ENCODE measurements at regions not wholly inside any gene's neighbourhood (a gene's known extent, or its start where the extent isn't known, plus 50 kb on each side); places are given as distances from the start of the nearest gene placed in this dataset.

DNA sequence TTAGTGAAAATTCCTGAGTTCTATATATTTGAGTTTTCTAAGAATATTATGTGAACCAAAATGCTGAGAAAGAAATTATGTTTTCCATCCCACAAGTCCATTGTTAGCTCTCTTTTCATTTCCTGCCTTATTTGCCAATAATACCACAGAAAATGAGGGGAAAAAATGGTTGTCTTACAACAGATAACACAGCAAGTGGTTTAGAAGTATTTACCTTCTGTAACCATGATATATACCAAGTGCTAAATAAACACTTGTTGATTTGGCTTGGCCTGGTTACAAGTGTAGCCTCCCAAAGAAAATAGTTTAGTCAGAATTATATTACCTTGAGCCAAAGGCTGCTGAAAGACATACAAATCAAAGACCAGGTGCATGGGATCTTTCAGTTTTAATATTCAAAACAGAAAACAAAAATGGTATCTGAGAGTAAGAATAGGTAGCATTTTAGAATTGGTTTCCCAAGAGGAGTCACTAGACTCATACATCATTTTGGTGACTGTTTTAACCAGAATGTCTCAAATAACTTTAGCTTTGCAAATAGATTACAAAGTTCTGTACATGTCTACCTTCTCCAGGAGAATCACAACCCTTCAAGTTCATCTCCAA, 439.8 kb upstream of the DYNLRB2 start:
- TF ChIP-seq, protein P1, sequence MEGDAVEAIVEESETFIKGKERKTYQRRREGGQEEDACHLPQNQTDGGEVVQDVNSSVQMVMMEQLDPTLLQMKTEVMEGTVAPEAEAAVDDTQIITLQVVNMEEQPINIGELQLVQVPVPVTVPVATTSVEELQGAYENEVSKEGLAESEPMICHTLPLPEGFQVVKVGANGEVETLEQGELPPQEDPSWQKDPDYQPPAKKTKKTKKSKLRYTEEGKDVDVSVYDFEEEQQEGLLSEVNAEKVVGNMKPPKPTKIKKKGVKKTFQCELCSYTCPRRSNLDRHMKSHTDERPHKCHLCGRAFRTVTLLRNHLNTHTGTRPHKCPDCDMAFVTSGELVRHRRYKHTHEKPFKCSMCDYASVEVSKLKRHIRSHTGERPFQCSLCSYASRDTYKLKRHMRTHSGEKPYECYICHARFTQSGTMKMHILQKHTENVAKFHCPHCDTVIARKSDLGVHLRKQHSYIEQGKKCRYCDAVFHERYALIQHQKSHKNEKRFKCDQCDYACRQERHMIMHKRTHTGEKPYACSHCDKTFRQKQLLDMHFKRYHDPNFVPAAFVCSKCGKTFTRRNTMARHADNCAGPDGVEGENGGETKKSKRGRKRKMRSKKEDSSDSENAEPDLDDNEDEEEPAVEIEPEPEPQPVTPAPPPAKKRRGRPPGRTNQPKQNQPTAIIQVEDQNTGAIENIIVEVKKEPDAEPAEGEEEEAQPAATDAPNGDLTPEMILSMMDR (IDR thresholded peaks at IDR 0.05): no peak
- TF ChIP-seq POLR2A (IDR thresholded peaks at IDR 0.05): no peak
